GM19397 (cell line): ENCODE measurements at regions not wholly inside any gene's neighbourhood (a gene's known extent, or its start where the extent isn't known, plus 50 kb on each side); places are given as distances from the start of the nearest gene placed in this dataset.

Experiments
- ATAC-seq: cut with Tn5 transposase; IDR thresholded peaks from one replicate; pipeline ENCODE4 v1.9.1; 2021; ENCODE audit warnings: mild to moderate bottlenecking, moderate library complexity; ENCODE audit not compliant: unreplicated experiment

GRCh38 chr11:115776916-115777315, 272.7 kb upstream of the CADM1 start:
- no peak for ATAC-seq

GRCh38 chr11:115775846-115776245, 271.6 kb upstream of the CADM1 start:
- no peak for ATAC-seq

GRCh38 chr11:115774756-115775155, 270.5 kb upstream of the CADM1 start:
- no peak for ATAC-seq

DNA sequence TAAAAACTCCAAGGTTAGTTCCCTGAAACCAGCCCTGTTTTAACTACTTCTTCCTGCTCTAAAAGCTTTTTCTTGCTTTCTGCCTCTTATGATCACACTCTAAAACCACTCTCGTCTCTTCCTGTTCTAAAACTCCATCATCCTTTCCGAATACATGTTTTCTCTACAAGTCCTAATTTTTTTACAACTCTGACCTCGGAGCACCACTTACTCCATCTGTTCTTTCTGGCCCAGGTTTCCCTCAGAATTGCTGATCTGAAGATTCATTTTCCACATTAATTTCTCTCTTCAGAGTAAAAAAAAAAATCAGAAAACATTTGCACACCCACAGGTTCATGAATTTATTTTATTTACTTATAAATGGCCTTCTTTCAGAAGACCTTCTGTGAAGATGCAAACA, 265.7 kb upstream of the CADM1 start:
- no peak for ATAC-seq

DNA sequence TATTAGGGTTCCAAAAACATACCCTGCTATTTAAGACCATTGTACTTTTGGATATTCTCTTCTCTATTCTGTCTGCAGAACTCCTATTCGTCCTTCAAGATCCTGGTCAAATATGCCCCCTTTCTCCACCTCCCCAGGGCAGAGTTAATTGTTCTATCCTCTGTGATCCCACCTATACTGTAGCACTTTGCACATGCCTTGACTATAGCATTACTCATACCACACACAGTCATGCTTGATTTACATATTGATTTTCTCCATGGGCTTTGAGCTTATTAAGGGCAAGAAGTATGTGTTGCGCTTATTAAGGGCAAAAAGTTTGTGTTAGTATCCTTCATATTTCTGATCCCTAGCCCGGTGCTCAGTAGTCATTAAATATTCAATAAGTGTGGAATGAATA, 263.7 kb upstream of the CADM1 start:
- ATAC-seq = no peak

DNA sequence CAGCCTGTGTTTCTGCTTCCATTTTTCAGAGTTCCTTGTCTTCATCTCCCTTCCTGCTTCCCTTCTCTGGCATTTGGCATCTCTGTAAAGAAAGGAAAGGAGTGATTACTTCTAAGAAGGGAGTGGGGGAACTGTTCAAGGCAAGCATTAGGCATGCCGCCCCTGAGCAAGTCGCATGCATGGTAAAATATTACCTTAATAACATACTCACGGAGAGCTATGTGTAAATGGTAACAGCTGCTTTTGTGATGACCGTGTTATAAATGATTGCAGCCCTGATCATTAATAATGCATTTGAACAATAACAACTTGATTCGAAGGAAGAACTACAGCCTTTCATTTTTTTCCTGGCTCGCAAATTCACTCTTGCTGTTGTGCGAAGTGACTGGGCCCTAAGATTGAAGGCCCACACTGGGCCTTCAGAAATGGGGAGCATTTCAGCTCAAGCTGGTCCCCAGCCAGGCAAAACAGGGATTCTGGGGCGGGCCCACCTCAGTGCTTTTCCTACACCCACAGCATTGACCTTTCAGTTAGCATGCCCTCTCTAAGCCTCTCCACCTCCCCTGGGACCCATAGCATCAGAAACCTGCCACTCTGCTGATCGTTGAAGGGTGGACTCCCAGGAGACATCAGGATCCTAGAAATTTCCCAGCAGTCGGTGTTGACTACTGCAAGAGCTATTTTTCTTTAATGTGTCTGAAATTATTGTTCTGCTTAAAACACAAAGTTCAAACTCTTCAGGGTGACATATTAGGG, 263.0 kb upstream of the CADM1 start:
- no peak for ATAC-seq

DNA sequence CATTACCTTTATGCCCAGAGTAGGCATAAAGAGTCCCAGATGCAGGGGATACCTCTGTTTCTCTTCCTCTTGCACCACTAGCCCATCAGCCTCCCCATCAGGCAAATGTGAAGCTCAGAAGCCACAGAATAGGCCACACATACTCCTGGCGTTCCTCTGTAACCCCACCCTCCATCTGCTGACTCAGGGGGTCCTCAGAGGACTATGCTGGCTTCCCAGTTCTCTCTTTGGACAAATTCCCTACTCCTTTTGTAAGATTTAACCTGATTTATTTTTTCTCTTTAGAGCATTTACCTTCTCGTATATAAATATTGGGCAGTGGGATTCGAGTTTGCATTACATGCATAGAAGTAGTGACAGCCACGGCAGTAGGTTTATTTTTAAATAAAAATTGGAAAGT, 262.3 kb upstream of the CADM1 start:
- ATAC-seq = no peak

- no peak for ATAC-seq
Observed at GRCh38 chr11:115765803-115766239, 261.6 kb upstream of the CADM1 start.

GRCh38 chr11:115764176-115764575, 260.0 kb upstream of the CADM1 start:
- ATAC-seq = no peak

DNA sequence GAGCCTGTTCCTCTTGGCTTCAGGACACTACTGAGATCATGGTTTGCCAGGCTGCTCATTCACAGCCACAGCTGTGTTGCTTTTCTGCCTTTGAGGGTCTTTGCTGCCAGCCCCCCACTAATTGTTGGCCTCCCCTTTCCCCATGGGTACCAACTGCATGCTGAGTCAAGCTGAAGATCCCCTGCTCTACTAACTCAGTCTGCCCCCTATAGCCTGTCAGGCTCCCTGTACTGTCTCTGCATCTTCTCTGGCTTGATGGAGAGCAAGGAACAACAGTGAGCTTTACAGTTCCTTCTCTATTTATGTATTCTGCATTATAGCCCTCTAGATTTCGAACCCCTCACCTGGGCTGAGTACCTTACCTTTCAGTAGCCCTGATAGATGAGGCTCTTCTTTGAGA, 257.6 kb upstream of the CADM1 start:
- no peak for ATAC-seq

DNA sequence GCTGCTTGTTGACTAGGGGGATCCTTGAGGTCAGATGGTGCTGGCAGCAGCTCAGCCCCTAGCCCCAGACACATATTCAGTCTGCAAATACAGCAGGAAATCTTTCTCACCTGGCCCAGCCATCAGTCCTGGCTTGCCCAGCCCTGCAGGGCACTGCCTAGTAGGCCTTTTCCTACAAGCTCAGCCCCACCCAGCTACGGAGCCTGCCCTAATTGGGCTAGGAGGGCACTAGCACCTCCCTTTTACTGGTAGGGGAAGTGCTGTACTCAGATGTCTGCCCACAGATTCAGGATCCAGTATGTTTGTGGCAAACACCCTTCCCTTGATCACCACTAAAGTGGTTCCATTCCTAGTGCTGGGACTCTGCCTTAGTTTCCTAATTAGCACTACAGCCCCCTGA, 257.1 kb upstream of the CADM1 start:
- no peak for ATAC-seq

DNA sequence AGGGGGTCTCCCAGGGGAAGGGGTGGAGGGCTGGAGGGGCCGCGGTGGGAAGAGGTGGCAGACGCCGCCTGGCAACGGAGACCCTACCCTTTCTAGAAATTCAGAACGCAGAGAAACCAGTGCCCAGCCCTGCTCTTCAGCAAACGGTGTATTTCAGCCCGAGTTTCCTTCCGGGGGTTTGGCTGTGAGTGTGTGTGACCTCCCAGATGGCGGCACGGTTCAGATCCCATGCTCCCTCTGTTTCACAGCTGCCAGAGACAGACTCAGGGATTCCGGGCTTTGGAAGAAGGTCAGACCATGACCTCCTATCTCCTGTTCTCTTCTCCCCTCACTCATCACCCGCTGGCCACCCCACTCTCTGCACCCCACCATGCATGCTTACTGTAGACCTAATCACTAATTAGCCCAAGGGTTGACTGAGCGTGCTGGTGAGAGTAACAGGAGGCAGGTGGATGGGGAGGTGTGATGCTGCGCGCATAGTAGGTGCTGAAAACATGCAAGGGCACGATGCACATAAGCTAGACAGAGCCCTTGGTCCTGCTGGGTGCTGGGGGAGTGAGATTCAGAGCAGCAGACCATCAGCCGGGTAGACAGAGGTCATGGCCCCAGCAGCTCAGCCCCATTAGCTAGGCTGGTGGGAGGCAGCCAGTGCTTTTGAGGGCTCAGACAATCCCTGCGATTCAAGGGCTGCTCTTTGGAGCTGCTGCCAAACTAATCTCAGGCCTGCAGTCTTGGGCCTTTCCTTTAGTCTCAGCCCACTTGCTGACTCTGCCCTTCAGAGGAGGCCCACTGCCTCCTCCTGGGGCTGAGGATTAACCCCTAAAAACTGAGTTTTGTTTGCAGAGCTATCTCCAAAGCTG, 256.5 kb upstream of the CADM1 start:
- ATAC-seq = no peak

GRCh38 chr11:115759622-115760460, 255.6 kb upstream of the CADM1 start:
- no peak for ATAC-seq

DNA sequence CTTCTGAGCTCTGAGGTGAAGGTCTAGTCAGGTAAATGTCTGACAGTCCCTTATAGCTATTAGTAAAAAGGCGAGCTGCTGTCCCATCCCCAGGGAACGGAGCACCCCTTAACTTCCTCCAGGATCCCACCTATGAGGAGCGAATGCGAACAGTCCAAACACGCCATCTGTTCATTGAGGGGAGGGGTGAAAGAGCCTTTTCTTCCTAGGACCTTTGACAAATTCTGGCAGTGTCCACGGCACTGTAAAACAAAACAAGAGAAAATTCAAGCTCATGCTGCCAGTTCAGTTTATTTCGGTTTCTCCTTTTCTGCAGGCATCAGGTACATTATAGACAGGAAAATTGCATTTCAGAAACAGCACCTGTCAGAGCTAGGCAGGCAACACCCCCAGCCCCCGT, 253.8 kb upstream of the CADM1 start:
- no peak for ATAC-seq

- ATAC-seq = no peak
Observed at GRCh38 chr11:115751243-115752015, 247.2 kb upstream of the CADM1 start.

DNA sequence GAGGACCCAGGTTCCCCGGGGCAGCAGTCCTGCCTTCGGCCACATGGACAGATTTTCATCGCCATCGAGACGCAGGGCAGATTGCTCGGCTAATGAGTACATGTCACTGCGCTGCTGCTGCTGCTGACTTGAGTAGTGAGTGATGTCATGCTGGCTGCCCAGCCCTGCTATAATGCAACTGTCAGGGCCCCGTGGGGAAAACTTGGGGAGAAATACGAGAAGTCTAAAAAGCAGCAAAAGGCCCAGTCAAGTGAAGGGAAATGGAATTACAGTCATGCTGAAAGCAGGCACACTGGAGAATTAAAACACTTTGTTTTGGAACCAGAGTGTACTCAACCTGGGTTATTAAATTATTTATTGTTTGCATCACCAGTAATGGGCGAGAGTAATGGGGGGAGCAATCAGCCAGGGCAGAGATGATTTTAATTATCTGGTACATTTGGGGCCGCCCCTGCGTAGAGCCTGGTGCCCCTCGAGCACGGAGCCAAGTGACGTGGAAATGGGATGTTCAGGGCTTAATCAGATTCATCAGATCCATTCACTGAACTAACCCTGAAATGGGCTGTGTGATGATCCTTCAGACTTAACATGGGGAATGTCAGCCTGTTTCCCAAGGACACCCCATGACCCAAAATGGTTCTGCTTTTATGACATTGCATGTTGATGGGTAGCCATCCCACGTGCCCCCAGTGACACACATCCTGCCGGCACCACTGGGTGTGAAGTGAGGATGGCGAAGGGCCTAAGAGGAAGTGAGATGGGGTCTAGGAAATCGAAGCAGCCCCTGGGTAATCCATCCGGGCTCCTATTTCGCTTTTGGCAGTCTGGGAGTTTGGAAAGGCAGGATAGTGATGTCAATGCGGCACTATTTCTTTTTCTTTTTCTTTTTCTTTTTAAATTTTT, 241.6 kb upstream of the CADM1 start:
- ATAC-seq = no peak

GRCh38 chr11:115745066-115745465, 240.9 kb upstream of the CADM1 start:
- ATAC-seq = no peak

GRCh38 chr11:115743719-115744118, 239.5 kb upstream of the CADM1 start:
- ATAC-seq = no peak

DNA sequence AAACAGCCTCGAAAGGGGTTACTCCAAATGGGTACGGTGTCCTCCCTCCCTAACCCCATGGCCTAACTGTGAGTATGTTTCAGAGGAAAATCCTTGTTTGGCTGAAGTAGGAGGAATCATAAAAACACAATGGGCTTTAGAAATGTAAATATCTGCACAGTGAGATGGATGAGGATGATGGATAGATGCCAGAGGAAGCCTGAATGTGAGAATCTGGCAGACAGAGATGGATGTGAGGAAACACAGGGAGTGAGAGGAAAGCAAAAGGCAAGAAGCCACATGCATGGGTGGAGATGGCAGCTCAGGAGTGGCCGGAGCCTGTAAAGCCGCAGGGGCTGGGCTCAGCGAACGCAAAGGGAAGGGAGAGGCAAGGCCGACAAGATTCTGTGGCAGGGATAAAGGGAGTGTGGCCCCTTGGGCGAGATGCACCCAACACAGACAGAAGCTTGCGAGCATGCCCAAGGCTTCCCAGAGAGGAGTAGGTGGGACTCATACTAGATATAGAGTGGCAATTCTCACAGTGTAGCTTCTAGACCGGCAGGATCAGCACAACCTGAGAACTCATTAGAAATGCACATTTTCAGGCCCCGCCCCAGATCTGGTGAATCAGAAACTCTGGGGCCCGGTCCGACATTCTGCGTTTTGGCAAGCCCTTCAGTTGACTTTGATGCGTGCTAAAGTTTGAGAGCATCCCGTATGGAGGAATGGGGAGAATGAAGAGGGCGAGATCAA, 237.3 kb upstream of the CADM1 start:
- no peak for ATAC-seq
